Sigmoid colon (tissue), 6 donors: ENCODE measurements at regions not wholly inside any gene's neighbourhood (a gene's known extent, or its start where the extent isn't known, plus 50 kb on each side); places are given as distances from the start of the nearest gene placed in this dataset.
A peak's percentile ranks its signal among the peaks of the same experiment; 100 is the strongest.
"Not testable (repeated sequence)": the region's sequence is repeated elsewhere in the genome, so short reads cannot be mapped to it uniquely, and the experiment has no call there.

Experiments used
- DNase-seq: peaks from one replicate; pipeline ENCODE4 v3.0.0-alpha.2; 2019
- H3K27ac ChIP-seq, 4 donors: fragments of 200-600 bp; sonication (generic); one replicate each; pipeline ENCODE4 v1.5.1; 2016 to 2019; ENCODE audit warnings: mild to moderate bottlenecking in 1 of 4
- H3K27me3 ChIP-seq, 3 donors: fragments of 200-600 bp; sonication (generic); one replicate each; pipeline ENCODE4 v1.5.1; 2019; ENCODE audit warnings: mild to moderate bottlenecking in 1 of 3
- H3K36me3 ChIP-seq, 4 donors: fragments of 200-600 bp; sonication (generic); one replicate each; pipeline ENCODE4 v1.5.1; 2016 to 2019
- H3K4me1 ChIP-seq, 4 donors: fragments of 200-600 bp; sonication (generic); one replicate each; pipeline ENCODE4 v1.5.1; 2017 to 2019
- H3K4me3 ChIP-seq, 4 donors: fragments of 200-600 bp; sonication (generic); one replicate each; pipeline ENCODE4 v1.5.1; 2017 to 2019; ENCODE audit warnings: mild to moderate bottlenecking in 2 of 4, moderate library complexity in 1 of 4
- H3K9me3 ChIP-seq, 4 donors: fragments of 200-600 bp in 3 of 4; sonication (generic) in 3 of 4; one replicate each; pipeline versions ENCODE4 v1.5.1 to v1.6.1; 2013 to 2019
- EP300 ChIP-seq, 4 donors: sonication (generic); formaldehyde crosslinking; IDR thresholded peaks; one replicate each; pipeline ENCODE4 v1.6.1; 2017; ENCODE audit warnings: antibody characterized with exemption in 4 of 4
- POLR2A ChIP-seq, 2 donors: fragments of 450-650 bp; IDR thresholded peaks; one replicate each; pipeline ENCODE4 v1.6.1; 2016; ENCODE audit warnings: antibody characterized with exemption in 2 of 2, mild to moderate bottlenecking in 2 of 2, moderate library complexity in 2 of 2
- POLR2AphosphoS5 ChIP-seq, 4 donors: sonication (generic); formaldehyde crosslinking; IDR thresholded peaks; one replicate each; pipeline ENCODE4 v1.6.1; 2017; ENCODE audit warnings: antibody characterized with exemption in 4 of 4
- WGBS, 2 donors: extraction: QIAGEN DNeasy Blood & Tissue Kit; methylation state at CpG; one replicate each; pipeline ENCODE4 v1.1.7; 2013; 5-methylcytosine and 5-hydroxymethylcytosine counted together
- intact Hi-C: fragments of 100-400 bp; cut with DNase I; formaldehyde crosslinking; loops from one replicate; pipeline ENCODE4 v1.15.1; 2023
- TF ChIP-seq, protein P1 (sequence below), 4 experiments: fragments of 450-650 bp in 3 of 4; fragments of 200-600 bp in 1 of 4; IDR thresholded peaks; one replicate each; pipeline ENCODE4 v1.5.1; 2016 to 2019; ENCODE audit warnings: antibody characterized with exemption in 4 of 4, mild to moderate bottlenecking in 3 of 4, moderate library complexity in 2 of 4
- donor health status: healthy with polysubstance abuse.
- donor health status: healthy.

DNA sequence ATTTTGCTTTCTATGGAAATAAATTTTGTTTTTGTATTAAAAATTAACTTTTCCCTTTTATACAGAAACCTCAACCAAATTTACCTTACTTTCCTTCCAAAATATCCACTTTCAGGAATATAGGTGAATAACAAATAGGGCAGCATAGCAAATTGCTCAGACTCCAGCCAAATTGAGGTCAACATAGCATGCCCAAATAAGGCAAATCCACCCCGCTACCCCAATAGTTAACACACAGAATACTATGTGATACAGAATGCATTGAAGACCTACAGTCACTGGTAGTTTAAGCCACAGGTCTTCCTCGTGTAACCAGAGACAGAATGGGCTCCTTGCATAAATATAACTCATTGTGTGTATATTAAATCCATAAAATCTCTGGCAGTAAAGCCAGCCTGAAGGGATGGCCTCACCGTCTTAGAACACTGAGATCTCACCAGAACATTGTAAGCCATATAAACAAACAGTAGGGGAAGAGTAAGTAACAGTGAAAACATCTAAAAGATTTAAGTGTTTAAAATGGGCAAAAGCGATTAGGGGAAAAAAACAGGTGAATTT, 72.2 kb downstream of the PMAIP1 start:
- Histone ChIP-seq H3K36me3 (no peaks in the 10 kb centered on the region), H3K27ac (no peak overlapping the region), H3K4me1 (peaks cover 0 to 10% (median 2%) of the 10 kb centered on the region in 4 donors), H3K27me3 (peaks cover 0 to 16% (median 5%) of the 10 kb centered on the region in 3 donors), H3K4me3 (no peak overlapping the region), H3K9me3 (no peaks in the 10 kb centered on the region)
- no peak for DNase-seq
- TF ChIP-seq EP300 (IDR thresholded peaks at IDR 0.05) (no peak), POLR2A (IDR thresholded peaks at IDR 0.05) (no peak), POLR2AphosphoS5 (IDR thresholded peaks at IDR 0.05) (no peak)
- TF ChIP-seq, protein P1, sequence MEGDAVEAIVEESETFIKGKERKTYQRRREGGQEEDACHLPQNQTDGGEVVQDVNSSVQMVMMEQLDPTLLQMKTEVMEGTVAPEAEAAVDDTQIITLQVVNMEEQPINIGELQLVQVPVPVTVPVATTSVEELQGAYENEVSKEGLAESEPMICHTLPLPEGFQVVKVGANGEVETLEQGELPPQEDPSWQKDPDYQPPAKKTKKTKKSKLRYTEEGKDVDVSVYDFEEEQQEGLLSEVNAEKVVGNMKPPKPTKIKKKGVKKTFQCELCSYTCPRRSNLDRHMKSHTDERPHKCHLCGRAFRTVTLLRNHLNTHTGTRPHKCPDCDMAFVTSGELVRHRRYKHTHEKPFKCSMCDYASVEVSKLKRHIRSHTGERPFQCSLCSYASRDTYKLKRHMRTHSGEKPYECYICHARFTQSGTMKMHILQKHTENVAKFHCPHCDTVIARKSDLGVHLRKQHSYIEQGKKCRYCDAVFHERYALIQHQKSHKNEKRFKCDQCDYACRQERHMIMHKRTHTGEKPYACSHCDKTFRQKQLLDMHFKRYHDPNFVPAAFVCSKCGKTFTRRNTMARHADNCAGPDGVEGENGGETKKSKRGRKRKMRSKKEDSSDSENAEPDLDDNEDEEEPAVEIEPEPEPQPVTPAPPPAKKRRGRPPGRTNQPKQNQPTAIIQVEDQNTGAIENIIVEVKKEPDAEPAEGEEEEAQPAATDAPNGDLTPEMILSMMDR (IDR thresholded peaks at IDR 0.05), result no peak
- intact Hi-C loops, result no loop called here
- 51 to 61% methylated on average over 4 of the region's 4 CpGs for WGBS, 2 donors

DNA sequence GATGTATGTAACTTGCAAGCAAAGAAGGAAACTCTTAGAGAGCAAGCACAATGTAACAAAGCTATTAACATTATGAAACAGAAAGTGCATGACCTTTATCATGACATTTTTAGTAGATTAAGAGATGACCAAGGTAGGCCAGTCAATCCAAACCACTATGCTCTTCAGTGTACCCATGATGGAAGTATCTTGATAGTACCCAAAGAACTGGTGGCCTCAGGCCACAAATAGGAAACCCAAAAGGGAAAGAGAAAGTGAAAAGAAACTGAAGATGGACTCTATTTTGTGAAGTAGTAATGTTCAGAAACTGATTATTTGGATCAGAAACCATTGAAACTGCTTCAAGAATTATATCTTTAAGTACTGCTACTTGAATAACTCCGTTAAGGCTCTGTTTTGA, 71.3 kb downstream of the PMAIP1 start:
- DNase-seq, intact Hi-C loops, H3K4me3 ChIP-seq, H3K36me3 ChIP-seq, H3K27ac ChIP-seq, H3K9me3 ChIP-seq: not testable (repeated sequence)
- Histone ChIP-seq H3K4me1 (peaks cover 0 to 10% (median 2%) of the 10 kb centered on the region in 4 donors), H3K27me3 (peaks cover 0 to 23% (median 5%) of the 10 kb centered on the region in 3 donors)
- WGBS, 2 donors, result 80 to 90% methylated on average over 1 of the region's 1 CpG

DNA sequence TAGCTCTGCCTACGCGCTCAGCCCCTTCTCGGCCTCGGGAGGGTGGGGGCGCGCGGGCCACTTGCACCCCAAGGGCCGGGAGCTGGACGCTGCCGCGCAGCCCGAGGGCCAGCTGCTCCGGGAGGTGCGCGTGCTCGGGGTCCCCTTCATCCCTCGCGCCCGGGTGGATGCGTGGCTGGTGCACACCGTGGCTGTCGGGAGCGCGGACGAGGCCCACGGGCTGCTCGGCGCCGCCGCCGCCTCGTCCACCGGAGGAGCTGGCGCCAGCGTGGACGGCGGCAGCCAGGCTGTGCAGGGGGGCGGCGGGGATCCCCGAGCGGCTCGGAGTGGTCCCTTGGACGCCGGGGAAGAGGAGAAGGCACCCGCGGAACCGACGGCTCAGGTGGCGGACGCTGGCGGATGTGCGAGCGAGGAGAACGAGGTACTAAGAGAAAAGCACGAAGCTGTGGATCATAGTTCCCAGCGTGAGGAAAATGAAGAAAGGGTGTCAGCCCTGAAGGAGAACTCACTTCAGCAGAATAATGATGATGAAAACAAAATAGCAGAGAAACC, 69.8 kb downstream of the PMAIP1 start:
- peak overlapping the region in 3 of 4 donors; percentile 17 to 27 (median 17) for H3K4me3 ChIP-seq
- intact Hi-C loops, DNase-seq, H3K27ac ChIP-seq, H3K36me3 ChIP-seq, H3K9me3 ChIP-seq: not testable (repeated sequence)
- H3K4me1 ChIP-seq, result peaks cover 0 to 10% (median 2%) of the 10 kb centered on the region in 4 donors
- peaks cover 0 to 23% (median 5%) of the 10 kb centered on the region in 3 donors for H3K27me3 ChIP-seq
- 52 to 57% methylated on average over 56 of the region's 56 CpGs for WGBS, 2 donors

DNA sequence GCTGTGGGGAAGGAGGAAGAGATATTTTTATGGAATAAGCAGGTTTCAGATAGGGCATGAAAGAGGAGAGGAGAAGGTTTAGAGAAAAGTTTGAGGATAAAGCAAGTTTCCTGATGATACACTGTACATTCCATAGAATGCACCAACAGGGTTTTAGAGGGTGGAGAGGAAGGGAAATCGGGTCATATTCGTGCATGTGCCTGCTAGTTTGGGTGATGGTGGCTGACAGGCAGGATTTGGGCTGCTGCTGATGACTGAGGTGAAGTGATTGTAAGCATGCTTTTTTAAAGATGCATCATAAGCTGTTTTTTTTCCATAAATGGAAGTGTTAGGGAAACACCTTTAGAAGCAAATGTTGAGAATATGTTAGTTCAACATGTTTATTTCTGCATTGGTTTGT, 68.8 kb downstream of the PMAIP1 start:
- Histone ChIP-seq H3K4me3 (no peak overlapping the region), H3K27ac (no peak overlapping the region), H3K9me3 (no peaks in the 10 kb centered on the region), H3K4me1 (peaks cover 0 to 10% (median 2%) of the 10 kb centered on the region in 4 donors), H3K27me3 (peaks cover 0 to 23% (median 5%) of the 10 kb centered on the region in 3 donors), H3K36me3 (no peaks in the 10 kb centered on the region)
- WGBS, 2 donors, result 89 to 96% methylated on average over 2 of the region's 2 CpGs
- TF ChIP-seq, protein P1 (IDR thresholded peaks at IDR 0.05), result no peak
- TF ChIP-seq EP300 (IDR thresholded peaks at IDR 0.05) (no peak), POLR2A (IDR thresholded peaks at IDR 0.05) (no peak)
- no peak for DNase-seq
- intact Hi-C loops, result no loop called here

DNA sequence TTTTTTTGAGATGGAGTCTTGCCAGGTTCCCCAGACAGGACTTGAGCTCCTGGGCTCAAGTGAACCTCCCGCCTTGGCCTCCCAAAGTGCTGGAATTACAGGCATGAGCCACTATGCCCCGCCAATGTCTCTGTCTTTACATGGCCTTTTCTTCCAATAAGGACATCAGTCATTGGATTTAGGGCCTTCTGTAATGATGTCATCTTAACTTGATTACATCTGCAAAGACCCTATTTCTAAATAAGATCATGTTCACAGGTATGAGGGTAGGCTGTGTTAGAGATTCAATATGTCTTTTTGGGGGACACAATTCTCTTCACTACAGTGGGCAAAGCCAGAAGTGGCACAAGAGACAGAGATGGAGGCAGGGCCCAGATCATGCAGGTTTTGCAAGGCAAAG, 68.1 kb downstream of the PMAIP1 start:
- TF ChIP-seq, protein P1 (IDR thresholded peaks at IDR 0.05), result no peak
- no peak for TF ChIP-seq EP300 (IDR thresholded peaks at IDR 0.05)
- Histone ChIP-seq H3K36me3 (no peaks in the 10 kb centered on the region), H3K27ac (no peak overlapping the region), H3K4me1 (peaks cover 0 to 10% (median 2%) of the 10 kb centered on the region in 4 donors), H3K27me3 (peaks cover 0 to 23% (median 5%) of the 10 kb centered on the region in 3 donors), H3K4me3 (no peak overlapping the region), H3K9me3 (no peaks in the 10 kb centered on the region)
- no peak for DNase-seq
- intact Hi-C loops, result no loop called here
- 97 to 98% methylated on average over 2 of the region's 2 CpGs for WGBS, 2 donors

DNA sequence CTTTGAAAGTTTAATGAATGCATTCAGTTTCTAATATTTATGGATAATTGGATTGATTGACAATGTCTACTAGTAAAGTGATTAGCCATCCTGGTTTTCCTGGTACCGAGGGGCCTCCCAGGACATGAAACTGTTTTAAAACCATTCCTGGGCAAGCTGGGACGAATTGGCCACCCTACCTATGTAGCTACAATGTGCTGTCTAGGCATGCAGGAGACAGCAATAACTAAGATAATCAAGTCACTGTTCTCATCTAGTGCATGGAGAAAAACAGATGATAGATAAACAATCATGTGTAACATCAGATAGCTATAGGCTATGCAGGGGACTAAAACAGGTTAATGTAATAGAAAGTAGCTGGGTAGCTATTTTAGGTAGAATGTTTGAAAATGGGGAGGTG, 67.1 kb downstream of the PMAIP1 start:
- Histone ChIP-seq H3K4me1 (peaks cover 0 to 10% (median 2%) of the 10 kb centered on the region in 4 donors), H3K9me3 (no peaks in the 10 kb centered on the region), H3K27ac (no peak overlapping the region), H3K4me3 (no peak overlapping the region), H3K27me3 (peaks cover 0 to 23% (median 5%) of the 10 kb centered on the region in 3 donors), H3K36me3 (no peaks in the 10 kb centered on the region)
- no peak for DNase-seq
- intact Hi-C loops, result no loop called here
- WGBS, 2 donors, result 82 to 88% methylated on average over 2 of the region's 2 CpGs
- no peak for TF ChIP-seq POLR2A (IDR thresholded peaks at IDR 0.05)
- TF ChIP-seq POLR2AphosphoS5 (IDR thresholded peaks at IDR 0.05), result no peak
- TF ChIP-seq, protein P1 (IDR thresholded peaks at IDR 0.05), result no peak
- no peak for TF ChIP-seq EP300 (IDR thresholded peaks at IDR 0.05)
